Lower leg skin (tissue), 3 donors: ENCODE measurements at regions not wholly inside any gene's neighbourhood (a gene's known extent, or its start where the extent isn't known, plus 50 kb on each side); places are given as distances from the start of the nearest gene placed in this dataset.

Experiments
- POLR2A ChIP-seq, 2 donors: fragments of 450-650 bp; IDR thresholded peaks; one replicate each; pipeline ENCODE4 v1.6.1; 2016 to 2017; ENCODE audit warnings: antibody characterized with exemption in 2 of 2, mild to moderate bottlenecking in 1 of 2, moderate library complexity in 1 of 2
- TF ChIP-seq, protein P1 (sequence below), 3 donors: fragments of 450-650 bp; IDR thresholded peaks; one replicate each; pipeline ENCODE4 v1.5.1; 2016; ENCODE audit warnings: antibody characterized with exemption in 3 of 3, mild to moderate bottlenecking in 3 of 3, moderate library complexity in 2 of 3

GRCh38 chr5:30034870-30035269, 1158.6 kb upstream of the CDH6 start:
- TF ChIP-seq, protein P1, sequence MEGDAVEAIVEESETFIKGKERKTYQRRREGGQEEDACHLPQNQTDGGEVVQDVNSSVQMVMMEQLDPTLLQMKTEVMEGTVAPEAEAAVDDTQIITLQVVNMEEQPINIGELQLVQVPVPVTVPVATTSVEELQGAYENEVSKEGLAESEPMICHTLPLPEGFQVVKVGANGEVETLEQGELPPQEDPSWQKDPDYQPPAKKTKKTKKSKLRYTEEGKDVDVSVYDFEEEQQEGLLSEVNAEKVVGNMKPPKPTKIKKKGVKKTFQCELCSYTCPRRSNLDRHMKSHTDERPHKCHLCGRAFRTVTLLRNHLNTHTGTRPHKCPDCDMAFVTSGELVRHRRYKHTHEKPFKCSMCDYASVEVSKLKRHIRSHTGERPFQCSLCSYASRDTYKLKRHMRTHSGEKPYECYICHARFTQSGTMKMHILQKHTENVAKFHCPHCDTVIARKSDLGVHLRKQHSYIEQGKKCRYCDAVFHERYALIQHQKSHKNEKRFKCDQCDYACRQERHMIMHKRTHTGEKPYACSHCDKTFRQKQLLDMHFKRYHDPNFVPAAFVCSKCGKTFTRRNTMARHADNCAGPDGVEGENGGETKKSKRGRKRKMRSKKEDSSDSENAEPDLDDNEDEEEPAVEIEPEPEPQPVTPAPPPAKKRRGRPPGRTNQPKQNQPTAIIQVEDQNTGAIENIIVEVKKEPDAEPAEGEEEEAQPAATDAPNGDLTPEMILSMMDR (IDR thresholded peaks at IDR 0.05): no peak
- no peak for TF ChIP-seq POLR2A (IDR thresholded peaks at IDR 0.05)
